NCI-H526 treated with DMSO at 0.1 percent for 48 hours (cell line): ENCODE measurements at regions not wholly inside any gene's neighbourhood (a gene's known extent, or its start where the extent isn't known, plus 50 kb on each side); places are given as distances from the start of the nearest gene placed in this dataset.

ENCODE experiments used
- DNase-seq: peaks from one replicate; lab custom pipeline; 2025; lab: John Stamatoyannopoulos, UW

DNA sequence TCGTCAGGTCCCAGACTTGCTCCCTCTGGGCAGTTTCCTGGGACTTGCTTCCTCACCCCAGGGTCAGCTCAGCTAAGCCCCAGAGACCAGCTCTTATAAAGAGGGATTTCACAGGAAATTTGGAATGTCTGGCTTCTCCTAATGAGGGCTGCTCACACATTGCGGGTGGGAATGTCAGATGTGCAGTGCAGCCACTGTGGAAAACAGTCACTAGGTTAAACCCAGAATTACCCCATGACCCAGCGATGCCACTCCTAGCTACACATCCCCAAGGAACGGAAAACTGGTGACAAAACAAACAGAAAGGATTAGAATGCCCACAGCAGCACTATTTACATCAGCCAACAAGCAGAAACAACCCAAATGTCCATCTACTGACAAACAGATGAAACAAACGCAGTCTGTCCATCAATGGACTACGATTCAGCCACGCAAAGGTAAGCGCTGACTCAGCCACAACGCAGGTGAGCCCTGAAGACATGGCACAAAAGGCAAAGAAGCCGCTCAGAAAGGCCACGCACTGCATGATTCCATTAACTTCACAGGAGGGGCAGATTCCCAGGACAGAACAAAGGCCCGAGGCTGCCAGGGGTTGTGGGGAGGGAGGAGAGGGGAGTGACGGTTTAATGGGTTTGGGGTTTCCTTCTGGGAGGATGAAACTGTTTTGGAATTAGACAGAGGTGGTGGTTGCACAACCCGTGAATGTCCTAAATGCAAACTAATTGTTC lies 63.0 kb downstream of the NCOR2 start:
- DNase-seq: no peak

- DNase-seq: no peak
These were observed 64.1 kb downstream of the NCOR2 start for GRCh38 chr12:124503305-124503704.

GRCh38 chr12:124502379-124502778 lies 65.0 kb downstream of the NCOR2 start:
- no peak for DNase-seq

DNA sequence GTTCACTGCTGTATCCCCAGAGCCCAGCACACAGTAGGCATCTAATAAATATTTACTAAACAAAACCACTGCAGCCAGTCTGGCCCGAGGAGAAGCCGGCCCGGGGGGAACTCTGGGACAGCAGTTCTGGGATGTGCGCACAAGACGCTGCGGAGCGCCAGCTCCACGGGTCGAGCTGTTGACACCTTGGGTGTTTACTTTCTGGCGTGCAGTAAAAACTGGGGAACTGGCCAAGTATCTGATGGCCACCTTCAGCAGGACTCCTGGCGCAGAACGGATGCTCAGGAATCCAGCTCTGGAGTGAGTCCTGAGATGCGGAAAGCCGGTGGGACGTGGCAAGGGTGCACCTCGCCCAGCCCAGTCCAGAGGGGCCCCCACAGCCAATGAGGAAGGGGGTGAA lies 65.6 kb downstream of the NCOR2 start:
- DNase-seq: no peak

- DNase-seq: no peak
These were observed 66.3 kb downstream of the NCOR2 start for GRCh38 chr12:124501112-124501561.

- no peak for DNase-seq
These were observed 67.5 kb downstream of the NCOR2 start for GRCh38 chr12:124499898-124500244.

GRCh38 chr12:124499190-124499753 lies 68.1 kb downstream of the NCOR2 start:
- DNase-seq: no peak

- DNase-seq: no peak
These were observed 68.9 kb downstream of the NCOR2 start for GRCh38 chr12:124498275-124499189.

- DNase-seq: no peak
These were observed 69.8 kb downstream of the NCOR2 start for GRCh38 chr12:124497658-124498057.

GRCh38 chr12:124497039-124497438 lies 70.4 kb downstream of the NCOR2 start:
- DNase-seq: no peak

DNA sequence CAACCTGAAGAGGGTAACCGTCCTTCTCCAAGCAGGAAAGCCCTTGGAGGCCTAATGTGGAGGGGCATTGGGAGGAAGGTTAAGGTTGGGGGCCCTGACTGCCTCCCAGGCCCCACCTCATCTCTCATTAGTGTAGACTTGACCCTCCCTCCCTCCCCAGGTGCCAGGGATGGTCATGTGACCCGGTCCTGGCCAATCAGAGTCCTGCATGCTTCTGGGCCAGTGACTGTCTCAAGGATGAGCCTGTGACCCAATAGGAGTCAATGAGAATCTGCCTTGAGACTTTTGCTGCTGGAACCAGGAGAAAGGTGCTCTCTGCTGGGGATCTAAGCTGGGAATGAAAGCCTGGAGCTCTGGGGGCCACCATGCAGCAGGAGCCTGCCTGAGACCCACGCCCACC lies 70.8 kb downstream of the NCOR2 start:
- DNase-seq: no peak

DNA sequence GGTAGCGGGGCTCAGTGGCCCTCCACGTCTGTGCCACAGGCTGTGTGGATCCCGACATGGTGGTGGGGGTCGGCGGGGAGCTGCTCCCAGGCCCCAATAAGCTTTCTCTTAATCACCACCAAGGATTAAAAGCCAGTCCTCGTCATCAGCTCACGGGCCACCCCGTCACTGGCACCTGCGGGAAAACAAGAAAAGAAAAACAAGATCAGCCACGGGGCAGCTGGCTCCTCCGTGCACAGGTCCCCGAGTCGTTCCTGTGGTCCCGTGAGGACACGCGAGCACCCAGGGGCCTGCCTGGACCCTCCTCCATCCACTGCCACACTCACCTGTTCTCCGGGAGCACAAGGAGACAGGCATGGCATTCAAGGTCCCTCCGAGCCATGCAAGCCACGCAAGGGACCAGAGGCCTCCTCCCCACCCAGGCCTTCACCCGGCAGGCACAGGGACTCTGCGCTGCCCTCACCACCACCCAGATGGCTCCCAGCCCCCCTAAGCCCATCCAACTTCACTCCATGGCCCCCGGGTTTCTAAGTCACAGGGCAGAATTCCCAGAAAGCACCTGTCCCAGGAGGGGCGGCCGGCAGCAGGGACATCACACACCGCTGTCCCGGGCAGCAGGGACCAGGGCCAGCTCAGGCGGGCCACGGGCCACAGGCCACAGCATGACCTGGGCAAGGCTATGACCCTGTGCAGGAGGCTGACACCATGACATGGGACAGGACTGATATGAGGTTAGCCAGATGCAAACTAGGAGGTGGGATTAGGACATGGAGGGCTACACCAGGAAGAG lies 72.0 kb downstream of the NCOR2 start:
- DNase-seq: no peak

GRCh38 chr12:124494751-124495129 lies 72.7 kb downstream of the NCOR2 start:
- no peak for DNase-seq

DNA sequence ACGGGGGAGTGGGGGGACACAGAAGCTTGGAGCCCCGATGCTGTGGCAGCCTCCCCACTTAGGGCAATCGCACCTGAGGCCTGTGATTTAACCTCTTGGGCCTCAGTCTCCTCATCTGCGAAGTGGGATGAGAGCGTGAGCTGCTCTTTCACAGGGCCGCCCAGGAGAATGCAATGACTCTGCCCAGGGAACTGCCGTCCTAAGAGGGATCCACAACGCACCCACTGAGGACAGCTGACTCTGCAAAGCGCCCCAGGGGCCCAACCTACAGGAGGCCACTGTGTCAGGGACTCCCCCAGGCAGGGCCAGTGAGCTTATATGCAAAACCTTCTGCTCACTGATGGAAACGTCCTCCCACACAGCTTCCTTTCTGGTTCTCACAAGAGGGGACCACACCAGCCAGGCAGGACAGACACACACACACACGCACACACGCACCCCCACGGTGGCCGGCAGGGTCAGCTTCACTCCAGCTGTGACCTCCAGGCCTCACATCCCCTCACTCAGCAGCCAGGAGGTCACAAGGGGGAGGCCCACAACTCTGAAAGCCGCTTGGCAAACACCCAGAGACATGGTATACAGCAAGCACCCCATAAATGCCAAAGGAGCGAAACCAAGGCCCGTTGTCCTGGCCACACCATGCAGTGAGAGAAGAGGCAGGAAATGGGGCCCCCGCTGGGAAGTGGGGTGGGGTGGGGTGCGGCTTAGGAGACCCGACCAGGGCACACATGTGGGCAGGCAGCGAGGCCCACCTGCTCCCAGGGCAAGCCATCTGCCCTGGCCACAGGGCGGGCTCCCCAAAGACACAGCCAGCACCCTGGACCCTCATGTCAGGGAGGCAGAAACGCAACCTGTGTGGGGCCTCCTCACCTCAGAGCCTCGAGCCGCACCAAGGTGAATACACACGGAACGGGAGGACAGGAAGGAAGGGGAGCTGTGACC lies 73.3 kb downstream of the NCOR2 start:
- DNase-seq: no peak

DNA sequence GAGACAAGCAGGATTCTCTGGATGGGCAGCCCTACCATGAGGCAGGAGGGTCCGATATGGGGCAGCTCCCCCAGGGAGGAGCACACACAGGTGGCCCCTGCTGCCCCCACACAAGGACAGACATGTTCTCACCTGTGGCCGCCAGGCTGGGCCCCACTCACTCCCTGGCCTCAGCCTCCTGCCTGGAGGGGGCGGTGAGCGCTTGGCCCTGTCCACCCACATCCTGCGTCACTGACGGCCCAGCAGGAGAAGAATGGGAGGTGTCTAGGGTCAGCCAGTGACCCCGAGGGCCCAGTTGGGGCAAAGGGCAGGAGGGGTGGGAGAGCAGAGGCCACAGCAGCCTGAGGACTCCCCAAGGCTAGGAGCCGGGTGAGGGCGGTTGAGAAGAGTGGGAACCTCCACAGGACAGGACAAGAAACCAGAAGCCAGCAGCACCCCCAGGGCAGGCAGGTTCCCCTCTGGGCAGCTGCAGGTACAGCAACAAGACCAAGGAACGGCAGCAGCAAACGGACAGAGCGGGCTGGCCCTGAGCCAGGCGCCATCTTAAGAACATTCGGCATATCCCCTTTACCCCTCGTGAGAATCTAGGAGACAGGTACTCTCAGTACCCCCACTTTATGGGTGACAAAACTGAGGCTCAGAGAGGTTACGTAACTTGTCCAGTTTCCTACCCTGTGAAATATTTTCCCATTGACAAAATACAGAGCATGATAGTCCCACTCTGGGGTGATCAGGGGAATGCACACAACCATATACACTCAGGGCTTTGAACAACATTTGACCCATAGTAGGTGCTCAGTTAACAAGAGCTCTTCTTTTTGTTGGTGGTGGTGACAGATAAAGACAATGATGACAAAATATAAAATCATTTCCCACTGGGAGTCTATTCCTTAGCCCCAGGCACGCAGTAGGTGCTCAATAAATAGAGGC lies 74.3 kb downstream of the NCOR2 start:
- DNase-seq: no peak

- no peak for DNase-seq
These were observed 75.5 kb downstream of the NCOR2 start for GRCh38 chr12:124491856-124492420.

DNA sequence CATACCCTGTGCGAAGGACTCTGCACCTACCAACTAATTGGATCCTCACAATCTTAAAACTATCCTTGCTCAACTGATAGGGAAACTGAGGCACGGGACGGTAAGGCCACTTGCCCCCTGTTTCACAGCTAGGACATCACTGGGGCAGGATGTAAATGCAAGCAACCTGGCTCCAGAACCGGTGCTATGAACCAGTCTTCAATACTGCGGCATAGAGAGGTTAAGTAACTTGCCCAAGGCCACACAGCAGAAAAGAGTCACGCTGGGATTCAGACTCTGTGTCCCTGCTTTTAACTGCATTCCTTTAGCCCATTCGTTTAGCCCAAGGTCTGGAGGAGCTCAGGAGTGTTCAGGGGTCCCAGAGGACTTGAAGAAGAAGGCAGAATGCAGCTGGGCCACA lies 76.1 kb downstream of the NCOR2 start:
- DNase-seq: no peak

- DNase-seq: no peak
These were observed 76.7 kb downstream of the NCOR2 start for GRCh38 chr12:124490584-124491305.
